DMS53 treated with DMSO at 0.1 percent for 48 hours (cell line): ENCODE measurements at regions not wholly inside any gene's neighbourhood (a gene's known extent, or its start where the extent isn't known, plus 50 kb on each side); places are given as distances from the start of the nearest gene placed in this dataset.

Source experiments
- DNase-seq: peaks from one replicate; lab custom pipeline; 2025; ENCODE audit not compliant: unreplicated experiment; lab: John Stamatoyannopoulos, UW

- no peak for DNase-seq
Observed at GRCh38 chr7:136667584-136667983, 200.9 kb upstream of the CHRM2 start.

- DNase-seq, result no peak
Observed at GRCh38 chr7:136665878-136666509, 202.5 kb upstream of the CHRM2 start.

- DNase-seq, result no peak
Observed at GRCh38 chr7:136664537-136664936, 203.9 kb upstream of the CHRM2 start.

- DNase-seq, result no peak
Observed at GRCh38 chr7:136657482-136657921, 210.9 kb upstream of the CHRM2 start.

GRCh38 chr7:136656516-136656915 is 211.9 kb upstream of the CHRM2 start:
- DNase-seq, result no peak

GRCh38 chr7:136655414-136655813 is 213.0 kb upstream of the CHRM2 start:
- DNase-seq, result no peak

- DNase-seq, result no peak
Observed at GRCh38 chr7:136654406-136654805, 214.0 kb upstream of the CHRM2 start.

GRCh38 chr7:136652635-136653370 is 215.6 kb upstream of the CHRM2 start:
- DNase-seq, result no peak

GRCh38 chr7:136640977-136641376 is 227.5 kb upstream of the CHRM2 start:
- DNase-seq, result no peak

GRCh38 chr7:136637813-136638212 is 230.6 kb upstream of the CHRM2 start:
- no peak for DNase-seq

GRCh38 chr7:136635751-136636150 is 232.7 kb upstream of the CHRM2 start:
- no peak for DNase-seq

GRCh38 chr7:136618818-136619217 is 249.6 kb upstream of the CHRM2 start:
- no peak for DNase-seq

- DNase-seq, result no peak
Observed at GRCh38 chr7:136617176-136617575, 251.3 kb upstream of the CHRM2 start.

- DNase-seq, result no peak
Observed at GRCh38 chr7:136605532-136606329, 262.7 kb upstream of the CHRM2 start.

- DNase-seq, result no peak
Observed at GRCh38 chr7:136601772-136602171, 266.7 kb upstream of the CHRM2 start.

- no peak for DNase-seq
Observed at GRCh38 chr7:136600475-136600874, 268.0 kb upstream of the CHRM2 start.

- DNase-seq, result no peak
Observed at GRCh38 chr7:136594739-136595144, 273.7 kb upstream of the CHRM2 start.

GRCh38 chr7:136588216-136588615 is 280.2 kb upstream of the CHRM2 start:
- no peak for DNase-seq

GRCh38 chr7:136585954-136586670 is 282.3 kb upstream of the CHRM2 start:
- no peak for DNase-seq

- DNase-seq, result no peak
Observed at GRCh38 chr7:136566491-136566890, 302.0 kb upstream of the CHRM2 start.

GRCh38 chr7:136555933-136556332 is 312.5 kb upstream of the CHRM2 start:
- DNase-seq, result no peak
